ENCODE measurements at regions not wholly inside any gene's neighbourhood (a gene's known extent, or its start where the extent isn't known, plus 50 kb on each side); places are given as distances from the start of the nearest gene placed in this dataset.
A peak's percentile ranks its signal among the peaks of the same experiment; 100 is the strongest.

DNA sequence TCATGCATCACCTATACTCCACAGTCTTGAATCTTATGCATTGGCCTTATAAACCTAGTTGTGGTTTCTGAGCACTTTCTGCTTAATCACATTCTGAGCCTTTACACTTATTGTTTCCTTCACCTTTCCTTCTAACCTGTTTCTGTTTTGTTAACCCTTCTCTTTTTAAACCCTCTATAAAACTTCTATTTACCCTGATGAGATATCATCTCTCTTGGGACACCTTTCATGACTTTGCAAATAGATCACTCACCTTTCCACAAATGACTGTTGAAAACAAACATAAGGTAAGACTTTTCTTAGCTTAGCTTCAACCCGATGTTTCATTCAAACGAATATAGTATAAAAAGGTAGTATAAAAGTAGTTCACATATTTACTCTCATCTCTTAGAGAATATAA lies 483.6 kb downstream of the FAM181B start:
- H4K8ac ChIP-seq (ENCODE audit: low read depth, low read length): no peak overlapping the region
- H3K36me3 ChIP-seq (ENCODE audit: control insufficient read depth in 1 of 2, insufficient read depth in 2 of 2, low read length in 2 of 2): no peaks in the 10 kb centered on the region
- no peak overlapping the region for H2AK5ac ChIP-seq (ENCODE audit: low read length)
- no peak overlapping the region for H3K9ac ChIP-seq (ENCODE audit: low read length)
- no peak overlapping the region for H2BK12ac ChIP-seq (ENCODE audit: low read length)
- H3K4ac ChIP-seq (ENCODE audit: low read depth, low read length): no peak overlapping the region
- H3K14ac ChIP-seq (ENCODE audit: low read length): no peak overlapping the region
- H3K4me1 ChIP-seq (ENCODE audit: control insufficient read depth in 1 of 2, insufficient read depth in 2 of 2, low read length in 2 of 2): no peaks in the 10 kb centered on the region
- no peak overlapping the region for H4K91ac ChIP-seq (ENCODE audit: low read depth, low read length)
- no peak overlapping the region for H3K18ac ChIP-seq (ENCODE audit: low read length)
- no peaks in the 10 kb centered on the region for H3K9me3 ChIP-seq (ENCODE audit: insufficient read depth, low read depth, low read length)
- H3K4me2 ChIP-seq (ENCODE audit: low read length): no peak overlapping the region
- H3K4me3 ChIP-seq (ENCODE audit: low read depth, low read length): no peak overlapping the region
- H3K27me3 ChIP-seq (ENCODE audit: insufficient read depth, low read length): no peaks in the 10 kb centered on the region
- H3K23ac ChIP-seq (ENCODE audit: low read length): no peak overlapping the region
- H4K12ac ChIP-seq (ENCODE audit: low read depth, low read length): no peak overlapping the region
- H3K79me1 ChIP-seq (ENCODE audit: low read length): no peaks in the 10 kb centered on the region
- no peak overlapping the region for H3K27ac ChIP-seq (ENCODE audit: low read depth, low read length)
- WGBS (ENCODE audit: extremely low coverage, insufficient coverage, insufficient read length): no CpG with 5 or more reads among the region's 2 CpGs
- DNase-seq: no peak
- no peak overlapping the region for H2BK5ac ChIP-seq (ENCODE audit: low read depth, low read length, poor library complexity)
- no peak overlapping the region for H2BK120ac ChIP-seq (ENCODE audit: insufficient read depth, low read length, poor library complexity)
- no peaks in the 10 kb centered on the region for H3K79me2 ChIP-seq (ENCODE audit: control insufficient read depth, insufficient read depth, low read length, poor library complexity)
- H2AFZ ChIP-seq (ENCODE audit: insufficient read depth, low read length, poor library complexity): no peak overlapping the region

DNA sequence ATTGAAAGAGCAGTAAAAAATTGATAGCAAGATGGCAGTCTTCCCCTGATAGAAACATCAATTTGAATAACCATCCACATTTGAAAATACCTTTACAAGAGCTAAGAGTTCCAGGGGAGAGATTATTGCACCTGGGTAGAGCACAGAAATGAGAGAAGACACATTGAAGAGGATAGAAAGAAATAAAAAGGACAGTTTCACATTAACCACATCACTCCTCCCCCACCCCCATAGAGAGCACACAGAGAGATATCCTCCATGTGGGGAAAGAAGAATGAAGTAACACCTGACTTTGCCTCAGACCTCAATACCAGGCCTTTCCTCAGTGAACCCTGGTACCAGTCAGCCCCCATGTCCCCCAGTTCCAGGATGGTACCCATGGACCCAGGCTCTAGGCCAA lies 486.7 kb downstream of the FAM181B start:
- no peak overlapping the region for H2BK120ac ChIP-seq (ENCODE audit: insufficient read depth, low read length, poor library complexity)
- no peak overlapping the region for H2AK5ac ChIP-seq (ENCODE audit: low read length)
- H3K9me3 ChIP-seq (ENCODE audit: insufficient read depth, low read depth, low read length): no peaks in the 10 kb centered on the region
- H3K79me2 ChIP-seq (ENCODE audit: control insufficient read depth, insufficient read depth, low read length, poor library complexity): no peaks in the 10 kb centered on the region
- H3K23ac ChIP-seq (ENCODE audit: low read length): no peak overlapping the region
- no peak overlapping the region for H2AFZ ChIP-seq (ENCODE audit: insufficient read depth, low read length, poor library complexity)
- H3K9ac ChIP-seq (ENCODE audit: low read length): no peak overlapping the region
- H3K14ac ChIP-seq (ENCODE audit: low read length): no peak overlapping the region
- no peak overlapping the region for H4K12ac ChIP-seq (ENCODE audit: low read depth, low read length)
- H3K27ac ChIP-seq (ENCODE audit: low read depth, low read length): no peak overlapping the region
- H3K27me3 ChIP-seq (ENCODE audit: insufficient read depth, low read length): no peaks in the 10 kb centered on the region
- no peaks in the 10 kb centered on the region for H3K36me3 ChIP-seq (ENCODE audit: control insufficient read depth in 1 of 2, insufficient read depth in 2 of 2, low read length in 2 of 2)
- no peak for DNase-seq
- no peaks in the 10 kb centered on the region for H3K4me1 ChIP-seq (ENCODE audit: control insufficient read depth in 1 of 2, insufficient read depth in 2 of 2, low read length in 2 of 2)
- no peaks in the 10 kb centered on the region for H3K79me1 ChIP-seq (ENCODE audit: low read length)
- no peak overlapping the region for H4K91ac ChIP-seq (ENCODE audit: low read depth, low read length)
- no peak overlapping the region for H3K4ac ChIP-seq (ENCODE audit: low read depth, low read length)
- no peak overlapping the region for H3K18ac ChIP-seq (ENCODE audit: low read length)
- no peak overlapping the region for H4K8ac ChIP-seq (ENCODE audit: low read depth, low read length)
- H3K4me2 ChIP-seq (ENCODE audit: low read length): no peak overlapping the region
- H3K4me3 ChIP-seq (ENCODE audit: low read depth, low read length): no peak overlapping the region
- no peak overlapping the region for H2BK5ac ChIP-seq (ENCODE audit: low read depth, low read length, poor library complexity)
- no peak overlapping the region for H2BK12ac ChIP-seq (ENCODE audit: low read length)

DNA sequence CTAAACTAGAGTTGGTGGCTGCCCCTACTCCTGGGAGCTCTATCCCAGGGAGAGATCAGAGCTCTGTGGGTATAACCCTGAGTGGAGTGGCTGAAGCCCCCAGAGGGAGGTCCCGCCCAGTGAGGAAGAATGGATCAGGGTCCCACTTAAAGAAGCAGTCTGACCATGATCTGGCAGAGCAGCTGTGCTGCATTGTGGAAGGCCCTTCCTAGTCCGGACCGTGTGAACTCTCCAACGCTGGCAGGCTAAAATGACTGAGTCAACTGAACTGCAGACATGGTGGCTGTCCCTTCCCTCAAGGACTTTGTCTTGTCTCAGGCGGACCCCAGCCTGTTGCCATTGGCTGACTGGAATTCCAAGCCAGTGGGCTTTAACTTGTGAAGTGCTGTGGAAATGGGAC lies 494.2 kb downstream of the FAM181B start:
- Histone ChIP-seq H3K9ac (ENCODE audit: low read length) (no peak overlapping the region), H2BK5ac (ENCODE audit: low read depth, low read length, poor library complexity) (no peak overlapping the region), H3K14ac (ENCODE audit: low read length) (no peak overlapping the region), H3K4me3 (ENCODE audit: low read depth, low read length) (no peak overlapping the region), H3K36me3 (ENCODE audit: control insufficient read depth in 1 of 2, insufficient read depth in 2 of 2, low read length in 2 of 2) (no peaks in the 10 kb centered on the region), H4K8ac (ENCODE audit: low read depth, low read length) (no peak overlapping the region), H3K4ac (ENCODE audit: low read depth, low read length) (no peak overlapping the region), H3K27ac (ENCODE audit: low read depth, low read length) (no peak overlapping the region), H2AK5ac (ENCODE audit: low read length) (no peak overlapping the region), H2BK12ac (ENCODE audit: low read length) (no peak overlapping the region), H3K79me2 (ENCODE audit: control insufficient read depth, insufficient read depth, low read length, poor library complexity) (no peaks in the 10 kb centered on the region), H3K27me3 (ENCODE audit: insufficient read depth, low read length) (no peaks in the 10 kb centered on the region), H3K18ac (ENCODE audit: low read length) (no peak overlapping the region), H2BK120ac (ENCODE audit: insufficient read depth, low read length, poor library complexity) (no peak overlapping the region), H3K4me1 (ENCODE audit: control insufficient read depth in 1 of 2, insufficient read depth in 2 of 2, low read length in 2 of 2) (no peaks in the 10 kb centered on the region), H3K4me2 (ENCODE audit: low read length) (no peak overlapping the region), H3K79me1 (ENCODE audit: low read length) (no peaks in the 10 kb centered on the region), H4K91ac (ENCODE audit: low read depth, low read length) (no peak overlapping the region), H3K23ac (ENCODE audit: low read length) (no peak overlapping the region), H3K9me3 (ENCODE audit: insufficient read depth, low read depth, low read length) (no peaks in the 10 kb centered on the region), H2AFZ (ENCODE audit: insufficient read depth, low read length, poor library complexity) (no peak overlapping the region), H4K12ac (ENCODE audit: low read depth, low read length) (no peak overlapping the region)
- WGBS (ENCODE audit: extremely low coverage, insufficient coverage, insufficient read length): no CpG with 5 or more reads among the region's 5 CpGs
- no peak for DNase-seq

- no peak for DNase-seq
- H3K79me1 ChIP-seq (ENCODE audit: low read length): no peaks in the 10 kb centered on the region
- H3K9ac ChIP-seq (ENCODE audit: low read length): no peak overlapping the region
- H4K91ac ChIP-seq (ENCODE audit: low read depth, low read length): no peak overlapping the region
- no peak overlapping the region for H3K4me2 ChIP-seq (ENCODE audit: low read length)
- no peak overlapping the region for H4K12ac ChIP-seq (ENCODE audit: low read depth, low read length)
- no peak overlapping the region for H2AK5ac ChIP-seq (ENCODE audit: low read length)
- no peak overlapping the region for H2BK5ac ChIP-seq (ENCODE audit: low read depth, low read length, poor library complexity)
- H2AFZ ChIP-seq (ENCODE audit: insufficient read depth, low read length, poor library complexity): no peak overlapping the region
- no peak overlapping the region for H3K18ac ChIP-seq (ENCODE audit: low read length)
- no peak overlapping the region for H3K4ac ChIP-seq (ENCODE audit: low read depth, low read length)
- H3K79me2 ChIP-seq (ENCODE audit: control insufficient read depth, insufficient read depth, low read length, poor library complexity): no peaks in the 10 kb centered on the region
- H3K23ac ChIP-seq (ENCODE audit: low read length): no peak overlapping the region
- H2BK120ac ChIP-seq (ENCODE audit: insufficient read depth, low read length, poor library complexity): no peak overlapping the region
- H3K4me3 ChIP-seq (ENCODE audit: low read depth, low read length): no peak overlapping the region
- H3K27me3 ChIP-seq (ENCODE audit: insufficient read depth, low read length): no peaks in the 10 kb centered on the region
- no peak overlapping the region for H4K8ac ChIP-seq (ENCODE audit: low read depth, low read length)
- no peak overlapping the region for H3K14ac ChIP-seq (ENCODE audit: low read length)
- no CpG with 5 or more reads among the region's 1 CpG for WGBS (ENCODE audit: extremely low coverage, insufficient coverage, insufficient read length)
- H3K9me3 ChIP-seq (ENCODE audit: insufficient read depth, low read depth, low read length): no peaks in the 10 kb centered on the region
- H3K27ac ChIP-seq (ENCODE audit: low read depth, low read length): no peak overlapping the region
- H3K4me1 ChIP-seq (ENCODE audit: control insufficient read depth in 1 of 2, insufficient read depth in 2 of 2, low read length in 2 of 2): no peaks in the 10 kb centered on the region
- no peaks in the 10 kb centered on the region for H3K36me3 ChIP-seq (ENCODE audit: control insufficient read depth in 1 of 2, insufficient read depth in 2 of 2, low read length in 2 of 2)
- no peak overlapping the region for H2BK12ac ChIP-seq (ENCODE audit: low read length)
Measured at GRCh38 chr11:82234256-82234655, 499.4 kb downstream of the FAM181B start.

GRCh38 chr11:82233201-82233600 lies 500.5 kb downstream of the FAM181B start:
- Histone ChIP-seq H2BK120ac (ENCODE audit: insufficient read depth, low read length, poor library complexity) (no peak overlapping the region), H2BK5ac (ENCODE audit: low read depth, low read length, poor library complexity) (no peak overlapping the region), H3K79me2 (ENCODE audit: control insufficient read depth, insufficient read depth, low read length, poor library complexity) (no peaks in the 10 kb centered on the region), H3K4me2 (ENCODE audit: low read length) (no peak overlapping the region), H3K36me3 (ENCODE audit: control insufficient read depth in 1 of 2, insufficient read depth in 2 of 2, low read length in 2 of 2) (no peaks in the 10 kb centered on the region), H3K4ac (ENCODE audit: low read depth, low read length) (no peak overlapping the region), H3K18ac (ENCODE audit: low read length) (no peak overlapping the region), H3K14ac (ENCODE audit: low read length) (no peak overlapping the region), H3K79me1 (ENCODE audit: low read length) (no peaks in the 10 kb centered on the region), H4K91ac (ENCODE audit: low read depth, low read length) (no peak overlapping the region), H3K23ac (ENCODE audit: low read length) (no peak overlapping the region), H3K4me1 (ENCODE audit: control insufficient read depth in 1 of 2, insufficient read depth in 2 of 2, low read length in 2 of 2) (no peaks in the 10 kb centered on the region), H2AK5ac (ENCODE audit: low read length) (no peak overlapping the region), H2AFZ (ENCODE audit: insufficient read depth, low read length, poor library complexity) (no peak overlapping the region), H4K8ac (ENCODE audit: low read depth, low read length) (no peak overlapping the region), H3K27ac (ENCODE audit: low read depth, low read length) (no peak overlapping the region), H3K27me3 (ENCODE audit: insufficient read depth, low read length) (no peaks in the 10 kb centered on the region), H3K9ac (ENCODE audit: low read length) (no peak overlapping the region), H3K4me3 (ENCODE audit: low read depth, low read length) (no peak overlapping the region), H2BK12ac (ENCODE audit: low read length) (no peak overlapping the region), H4K12ac (ENCODE audit: low read depth, low read length) (no peak overlapping the region), H3K9me3 (ENCODE audit: insufficient read depth, low read depth, low read length) (no peaks in the 10 kb centered on the region)
- peak in 1 of 2 donors; percentile 2 for DNase-seq
- no CpG with 5 or more reads among the region's 1 CpG for WGBS (ENCODE audit: extremely low coverage, insufficient coverage, insufficient read length)

Measured in trophoblast cell (in vitro differentiated cells and primary cell).